ENCODE measurements at regions not wholly inside any gene's neighbourhood (a gene's known extent, or its start where the extent isn't known, plus 50 kb on each side); places are given as distances from the start of the nearest gene placed in this dataset. TPM values are rescaled to one million over a fixed set of nuclear protein-coding genes. Genes with fewer than 3 reads are reported as not detected.

DNA sequence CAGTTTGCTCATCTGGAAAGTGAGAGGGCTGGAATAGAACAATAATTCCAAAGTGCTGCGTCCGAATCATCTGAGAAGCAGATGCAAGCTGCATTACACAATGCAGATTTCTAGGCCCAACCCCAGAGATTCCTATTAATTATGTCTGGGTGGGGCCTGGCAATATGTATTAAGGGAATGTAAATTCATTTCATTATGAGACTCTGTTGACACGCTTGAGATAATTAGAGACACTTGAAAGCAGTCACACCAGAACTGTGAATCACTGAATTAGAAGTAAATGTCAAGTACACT is 54.7 kb upstream of the HK2 start:
- Histone ChIP-seq H3K14ac (ENCODE audit: low read length) (no peak overlapping the region), H2BK120ac (ENCODE audit: low read depth, low read length) (no peak overlapping the region), H3K23ac (ENCODE audit: low read depth, low read length, poor library complexity) (no peak overlapping the region), H3K4ac (ENCODE audit: low read length) (no peak overlapping the region), H3K27ac (replicated peaks; ENCODE audit: low read length) (no peak overlapping the region), H3K4me2 (ENCODE audit: insufficient read depth, low read length, poor library complexity, severe bottlenecking) (no peak overlapping the region), H3K9me3 (replicated peaks in 1 of 2; ENCODE audit: control insufficient read depth in 2 of 2, insufficient read depth in 1 of 2, low read depth in 1 of 2, low read length in 2 of 2) (no peaks in the 10 kb centered on the region), H3K36me3 (replicated peaks in 1 of 2; ENCODE audit: control insufficient read depth in 2 of 2, insufficient read depth in 2 of 2, low read length in 2 of 2) (no peaks in the 10 kb centered on the region), H2AFZ (ENCODE audit: low read length) (peak overlapping the region; percentile 88), H3K4me1 (ENCODE audit: control insufficient read depth in 2 of 2, insufficient read depth in 1 of 2, low read depth in 1 of 2, low read length in 2 of 2) (peaks cover 11 to 18% of the 10 kb centered on the region in 2 donors), H2AK5ac (ENCODE audit: low read depth, low read length) (no peak overlapping the region), H3K79me1 (ENCODE audit: low read depth, low read length) (no peaks in the 10 kb centered on the region), H2BK12ac (ENCODE audit: low read length) (no peak overlapping the region), H2BK5ac (ENCODE audit: low read length) (no peak overlapping the region), H4K91ac (ENCODE audit: low read depth, low read length, poor library complexity) (no peak overlapping the region), H3K9ac (ENCODE audit: low read depth, low read length, poor library complexity) (no peak overlapping the region), H3K4me3 (ENCODE audit: low read length in 2 of 2) (peak overlapping the region in 1 of 2 donors; percentile 42), H3K27me3 (ENCODE audit: control insufficient read depth in 3 of 3, insufficient read depth in 3 of 3, low read depth in 1 of 3, low read length in 3 of 3) (no peaks in the 10 kb centered on the region), H3K18ac (ENCODE audit: low read length) (peak overlapping the region; percentile 81), H4K8ac (ENCODE audit: low read depth, low read length) (no peak overlapping the region), H2BK15ac (ENCODE audit: low read length) (no peak overlapping the region)
- no peak for DNase-seq (ENCODE audit: low spot score)
- no CpG with 5 or more reads among the region's 3 CpGs for WGBS, 2 donors (ENCODE audit: extremely low coverage in 2 of 2, insufficient read length in 2 of 2, insufficient replicate concordance in 1 of 2)

DNA sequence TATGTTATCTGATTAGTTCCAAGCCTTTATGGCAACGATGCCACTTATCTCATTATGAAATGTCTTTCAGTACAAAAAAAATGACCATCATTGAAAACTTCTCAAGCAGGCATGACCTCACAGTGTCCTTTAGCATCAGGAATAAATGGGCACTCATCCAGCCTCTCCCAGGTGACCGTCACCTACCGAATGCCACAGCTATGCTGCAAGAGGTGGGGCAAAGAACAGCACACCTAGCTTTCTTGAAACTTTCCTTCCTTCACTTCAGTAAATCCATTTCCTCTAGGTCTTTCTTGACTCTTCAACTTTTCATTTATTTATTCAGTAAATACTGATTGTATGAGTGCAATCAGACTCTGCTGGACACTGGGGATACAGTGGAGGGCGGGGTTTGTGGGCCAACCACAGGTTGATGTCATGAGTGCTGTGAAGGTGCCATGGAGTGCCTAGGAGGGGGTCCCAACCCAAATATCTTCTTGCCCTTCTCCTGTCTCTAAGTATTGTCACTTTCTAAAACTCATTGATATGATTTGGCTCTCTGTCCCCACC is 54.3 kb upstream of the HK2 start:
- Histone ChIP-seq H2BK12ac (ENCODE audit: low read length) (no peak overlapping the region), H4K91ac (ENCODE audit: low read depth, low read length, poor library complexity) (no peak overlapping the region), H2AK5ac (ENCODE audit: low read depth, low read length) (no peak overlapping the region), H3K27ac (replicated peaks; ENCODE audit: low read length) (no peak overlapping the region), H3K79me1 (ENCODE audit: low read depth, low read length) (no peaks in the 10 kb centered on the region), H3K4me1 (ENCODE audit: control insufficient read depth in 2 of 2, insufficient read depth in 1 of 2, low read depth in 1 of 2, low read length in 2 of 2) (peaks cover 11 to 18% of the 10 kb centered on the region in 2 donors), H3K4me3 (ENCODE audit: low read length in 2 of 2) (no peak overlapping the region), H2BK5ac (ENCODE audit: low read length) (no peak overlapping the region), H2BK120ac (ENCODE audit: low read depth, low read length) (no peak overlapping the region), H3K23ac (ENCODE audit: low read depth, low read length, poor library complexity) (no peak overlapping the region), H3K14ac (ENCODE audit: low read length) (no peak overlapping the region), H3K4me2 (ENCODE audit: insufficient read depth, low read length, poor library complexity, severe bottlenecking) (no peak overlapping the region), H3K9ac (ENCODE audit: low read depth, low read length, poor library complexity) (no peak overlapping the region), H4K8ac (ENCODE audit: low read depth, low read length) (no peak overlapping the region), H3K27me3 (ENCODE audit: control insufficient read depth in 3 of 3, insufficient read depth in 3 of 3, low read depth in 1 of 3, low read length in 3 of 3) (no peaks in the 10 kb centered on the region), H3K18ac (ENCODE audit: low read length) (no peak overlapping the region), H3K36me3 (replicated peaks in 1 of 2; ENCODE audit: control insufficient read depth in 2 of 2, insufficient read depth in 2 of 2, low read length in 2 of 2) (no peaks in the 10 kb centered on the region), H2AFZ (ENCODE audit: low read length) (no peak overlapping the region), H3K9me3 (replicated peaks in 1 of 2; ENCODE audit: control insufficient read depth in 2 of 2, insufficient read depth in 1 of 2, low read depth in 1 of 2, low read length in 2 of 2) (no peaks in the 10 kb centered on the region), H3K4ac (ENCODE audit: low read length) (no peak overlapping the region), H2BK15ac (ENCODE audit: low read length) (no peak overlapping the region)
- WGBS, 2 donors (ENCODE audit: extremely low coverage in 2 of 2, insufficient read length in 2 of 2, insufficient replicate concordance in 1 of 2): no CpG with 5 or more reads among the region's 4 CpGs
- no peak for DNase-seq (ENCODE audit: low spot score)

Small RNAs in the stretch of these regions (small RNA-seq; reads per million reads assigned to genes)
- gene AC007387.1 (ENCODE audit: insufficient read depth): not detected

Data from neuronal stem cell (in vitro differentiated cells).